ENCODE measurements at regions not wholly inside any gene's neighbourhood (a gene's known extent, or its start where the extent isn't known, plus 50 kb on each side); places are given as distances from the start of the nearest gene placed in this dataset.

GRCh38 chr13:30078059-30078458 is 227.6 kb upstream of the UBL3 start:
- no peak for TF ChIP-seq CTCF (IDR thresholded peaks at IDR 0.05)
- Histone ChIP-seq H3K27ac (no peak overlapping the region), H3K4me3 (no peak overlapping the region), H3K4me1 (no peaks in the 10 kb centered on the region), H3K9me3 (no peaks in the 10 kb centered on the region), H3K27me3 (ENCODE audit: low read depth) (no peaks in the 10 kb centered on the region), H3K36me3 (no peaks in the 10 kb centered on the region)
- ATAC-seq (no peak), DNase-seq (no peak)
- intact Hi-C loops (cut with DNase I): no loop called here

- DNase-seq (no peak), ATAC-seq (no peak)
- no peak overlapping the region for H3K4me3 ChIP-seq
- H3K36me3 ChIP-seq: no peaks in the 10 kb centered on the region
- intact Hi-C loops (cut with DNase I): no loop called here
- TF ChIP-seq CTCF (IDR thresholded peaks at IDR 0.05): no peak
- no peak overlapping the region for H3K27ac ChIP-seq
- H3K9me3 ChIP-seq: no peaks in the 10 kb centered on the region
- no peaks in the 10 kb centered on the region for H3K27me3 ChIP-seq (ENCODE audit: low read depth)
- H3K4me1 ChIP-seq: no peaks in the 10 kb centered on the region
Measured at GRCh38 chr13:30077240-30077735, 226.9 kb upstream of the UBL3 start.

GRCh38 chr13:30074955-30075614 is 224.7 kb upstream of the UBL3 start:
- no peak for ATAC-seq
- no peak overlapping the region for H3K27ac ChIP-seq
- intact Hi-C loops (cut with DNase I): no loop called here

GRCh38 chr13:30074431-30074830 is 224.0 kb upstream of the UBL3 start:
- H3K9me3 ChIP-seq: no peaks in the 10 kb centered on the region
- H3K4me1 ChIP-seq: no peaks in the 10 kb centered on the region
- no peaks in the 10 kb centered on the region for H3K36me3 ChIP-seq
- DNase-seq: no peak
- no peak for TF ChIP-seq CTCF (IDR thresholded peaks at IDR 0.05)
- H3K4me3 ChIP-seq: no peak overlapping the region
- H3K27ac ChIP-seq: no peak overlapping the region
- no peaks in the 10 kb centered on the region for H3K27me3 ChIP-seq (ENCODE audit: low read depth)
- ATAC-seq: no peak
- intact Hi-C loops (cut with DNase I): no loop called here

More at GRCh38 chr13:30074955-30075614, 224.7 kb upstream of the UBL3 start:
- H3K36me3 ChIP-seq: no peaks in the 10 kb centered on the region
- H3K4me3 ChIP-seq: no peak overlapping the region
- no peak for TF ChIP-seq CTCF (IDR thresholded peaks at IDR 0.05)
- no peak for DNase-seq
- H3K4me1 ChIP-seq: no peaks in the 10 kb centered on the region
- H3K9me3 ChIP-seq: no peaks in the 10 kb centered on the region
- no peaks in the 10 kb centered on the region for H3K27me3 ChIP-seq (ENCODE audit: low read depth)

GRCh38 chr13:30072818-30073186 is 222.4 kb upstream of the UBL3 start:
- Histone ChIP-seq H3K4me3 (no peak overlapping the region), H3K27ac (peak overlapping the region; percentile 41), H3K27me3 (ENCODE audit: low read depth) (no peaks in the 10 kb centered on the region), H3K4me1 (no peaks in the 10 kb centered on the region), H3K9me3 (no peaks in the 10 kb centered on the region), H3K36me3 (no peaks in the 10 kb centered on the region)
- TF ChIP-seq CTCF (IDR thresholded peaks at IDR 0.05): no peak
- DNase-seq: no peak
- peak in 1 of 2 donors; percentile 44 for ATAC-seq
- intact Hi-C loops (cut with DNase I): no loop called here

Measured in lower lobe of right lung (tissue), 2 donors.